GM23338 (cell line): ENCODE measurements at regions not wholly inside any gene's neighbourhood (a gene's known extent, or its start where the extent isn't known, plus 50 kb on each side); places are given as distances from the start of the nearest gene placed in this dataset.

Source experiments
- CTCF ChIP-seq, 2 experiments: fragments of 200-600 bp in 1 of 2; sonication (generic) in 1 of 2; conservative IDR thresholded peaks; 2 replicates each; pipeline versions ENCODE4 v1.5.1 to v1.6.1; 2016 to 2017; ENCODE audit warnings: antibody characterized with exemption in 2 of 2, low read depth in 2 of 2, mild to moderate bottlenecking in 2 of 2, moderate library complexity in 1 of 2
- EZH2 ChIP-seq: fragments of 200-600 bp; sonication (generic); IDR thresholded peaks from one replicate; pipeline ENCODE4 v1.8.0; 2017; ENCODE audit warnings: antibody characterized with exemption, mild to moderate bottlenecking, low read depth; ENCODE audit not compliant: unreplicated experiment
- EZH2phosphoT487 ChIP-seq: fragments of 200-600 bp; sonication (generic); IDR thresholded peaks from one replicate; pipeline ENCODE4 v1.8.1; 2018; ENCODE audit warnings: antibody characterized with exemption; ENCODE audit not compliant: unreplicated experiment
- NANOG ChIP-seq: IDR thresholded peaks from 2 replicates; pipeline ENCODE4 v1.6.1; 2016; ENCODE audit warnings: antibody characterized with exemption, borderline replicate concordance
- POLR2AphosphoS5 ChIP-seq: IDR thresholded peaks from 2 replicates; pipeline ENCODE4 v1.6.1; 2016; ENCODE audit warnings: antibody characterized with exemption, low read depth
- REST ChIP-seq: IDR thresholded peaks from one replicate; pipeline ENCODE4 v1.6.1; 2018; ENCODE audit warnings: antibody characterized with exemption; ENCODE audit not compliant: unreplicated experiment
- ZNF331 ChIP-seq: fragments of 250-450 bp; sonication (Bioruptor Pico); IDR thresholded peaks from 2 replicates; pipeline ENCODE4 v1.5.0; 2020; ENCODE audit warnings: low read depth, mild to moderate bottlenecking, moderate library complexity

- TF ChIP-seq CTCF (conservative IDR thresholded peaks at IDR 0.05; ENCODE audit: low read depth in 2 of 2) (no peak), ZNF331 (CRISPR knock-in tag) (no peak), EZH2phosphoT487 (no peak), NANOG (no peak), REST (no peak), EZH2 (no peak), POLR2AphosphoS5 (no peak)
Measured at GRCh38 chr12:131574395-131574771, 136.5 kb upstream of the SFSWAP start.
